Endothelial cell of umbilical vein (primary cell): ENCODE measurements at regions not wholly inside any gene's neighbourhood (a gene's known extent, or its start where the extent isn't known, plus 50 kb on each side); places are given as distances from the start of the nearest gene placed in this dataset.

Source experiments
- BruUV-seq: library from RNA; stranded (reverse); fragments of 400-500 nt; replicated peaks from 2 replicates; lab custom pipeline; 2021; lab: Mats Ljungman, UMichigan
- CTCF ChIA-PET: fragments of 300-600, 350-600 bp; sonication (Branson Sonifier 250); formaldehyde crosslinking; loops from one replicate; lab custom pipeline; 2021; ENCODE audit warnings: antibody characterized with exemption, inconsistent platforms; lab: Charles Lee
- POLR2A ChIA-PET: fragments of 300-600, 350-600 bp; sonication (Branson Sonifier 250); formaldehyde crosslinking; loops from one replicate; lab custom pipeline; 2021; ENCODE audit warnings: antibody characterized with exemption, inconsistent platforms; lab: Charles Lee
- DNase-seq: peaks from one replicate; pipeline ENCODE4 v3.0.0-alpha.2; 2011; ENCODE audit warnings: low read depth, low spot score
- FAIRE-seq: peaks from 2 replicates; lab custom pipeline; 2011; peaks lifted over from hg19 to GRCh38; lab: Jason Lieb, UNC
- H2AFZ ChIP-seq: 2 replicates; pipeline ENCODE4 v1.6.0; 2012; ENCODE audit warnings: low read depth, low read length, control low read depth, inconsistent platforms
- H3K27ac ChIP-seq: 2 replicates; pipeline ENCODE4 v1.5.1; 2011; ENCODE audit warnings: low read depth, mild to moderate bottlenecking, control low read depth, low read length, moderate library complexity; ENCODE audit not compliant: insufficient read depth
- H3K27me3 ChIP-seq, 2 experiments: 2 replicates each; pipeline versions ENCODE4 v1.6.0 to v1.6.1; 2011; ENCODE audit warnings: low read length in 2 of 2, mixed read lengths in 1 of 2; ENCODE audit not compliant: control insufficient read depth in 2 of 2, insufficient read depth in 2 of 2
- H3K36me3 ChIP-seq, 2 experiments: 2 replicates in 1 of 2; 3 replicates in 1 of 2; pipeline ENCODE4 v1.5.1; 2011; ENCODE audit warnings: low read length in 2 of 2, mild to moderate bottlenecking in 1 of 2, moderate library complexity in 1 of 2; ENCODE audit not compliant: control insufficient read depth in 2 of 2, insufficient read depth in 2 of 2; ENCODE audit errors: extremely low read depth in 1 of 2
- H3K4me1 ChIP-seq: 3 replicates; pipeline ENCODE4 v1.5.1; 2011; ENCODE audit warnings: mild to moderate bottlenecking, low read length; ENCODE audit not compliant: control insufficient read depth, insufficient read depth; ENCODE audit errors: extremely low read depth
- H3K4me2 ChIP-seq: 2 replicates; pipeline ENCODE4 v1.6.1; 2011; ENCODE audit warnings: low read length, control low read depth, mixed read lengths; ENCODE audit not compliant: insufficient read depth
- H3K4me3 ChIP-seq, 3 experiments: fragments of 200-600 bp in 1 of 3; sonication (generic), shearing (Covaris generic) in 1 of 3; replicated peaks in 1 of 3; 2 replicates each; pipeline ENCODE4 v1.5.1; 2011 to 2016; ENCODE audit warnings: control low read depth in 3 of 3, low read length in 3 of 3, mild to moderate bottlenecking in 2 of 3, inconsistent platforms in 1 of 3, low read depth in 1 of 3, moderate library complexity in 1 of 3; ENCODE audit not compliant: insufficient read depth in 1 of 3
- H3K79me2 ChIP-seq: 2 replicates; pipeline ENCODE4 v1.6.0; 2012; ENCODE audit warnings: low read length, inconsistent platforms; ENCODE audit not compliant: control insufficient read depth, insufficient read depth
- H3K9ac ChIP-seq: replicated peaks from 2 replicates; pipeline ENCODE3; 2011; ENCODE audit warnings: low read length, control low read depth; ENCODE audit not compliant: insufficient read depth; ENCODE audit errors: extremely low read depth
- H3K9me1 ChIP-seq: replicated peaks from 3 replicates; pipeline ENCODE4 v1.6.0; 2011; ENCODE audit warnings: mild to moderate bottlenecking, low read length; ENCODE audit not compliant: control insufficient read depth, insufficient read depth; ENCODE audit errors: extremely low read depth
- H3K9me3 ChIP-seq: replicated peaks from 2 replicates; pipeline ENCODE4 v1.5.1; 2012; ENCODE audit warnings: low read length, inconsistent platforms; ENCODE audit not compliant: control insufficient read depth, insufficient read depth
- H4K20me1 ChIP-seq: replicated peaks from 2 replicates; pipeline ENCODE3; 2011; ENCODE audit warnings: mild to moderate bottlenecking, low read length; ENCODE audit not compliant: control insufficient read depth, insufficient read depth; ENCODE audit errors: extremely low read depth
- CTCF ChIP-seq, 2 donors: IDR thresholded peaks; 1 replicate in 1 of 2; 2 replicates in 1 of 2; pipeline ENCODE4 v1.5.1; 2011; ENCODE audit warnings: low read length in 2 of 2, mild to moderate bottlenecking in 2 of 2, moderate library complexity in 2 of 2, control low read depth in 1 of 2, inconsistent platforms in 1 of 2, low read depth in 1 of 2; ENCODE audit not compliant: insufficient read depth in 1 of 2; ENCODE audit errors: extremely low read depth in 1 of 2
- EZH2 ChIP-seq: IDR thresholded peaks from 2 replicates; pipeline ENCODE4 v1.6.1; 2012; ENCODE audit warnings: borderline replicate concordance, low read depth, mild to moderate bottlenecking, moderate library complexity, low read length, inconsistent platforms; ENCODE audit not compliant: severe bottlenecking
- FOS ChIP-seq: IDR thresholded peaks from 2 replicates; pipeline ENCODE4 v1.6.1; 2011; ENCODE audit warnings: mild to moderate bottlenecking, low read length, moderate library complexity, borderline replicate concordance; ENCODE audit not compliant: insufficient read depth
- GATA2 ChIP-seq: IDR thresholded peaks from 2 replicates; pipeline ENCODE4 v1.7.0; 2011; ENCODE audit warnings: low read depth, mild to moderate bottlenecking, moderate library complexity, mixed read lengths, low read length; ENCODE audit not compliant: insufficient read length, insufficient read depth
- JUN ChIP-seq: IDR thresholded peaks from 2 replicates; pipeline ENCODE4 v1.6.1; 2011; ENCODE audit warnings: borderline replicate concordance, low read depth; ENCODE audit not compliant: insufficient read length, insufficient read depth
- MYC ChIP-seq: IDR thresholded peaks from one replicate; pipeline ENCODE4 v1.6.1; 2011; ENCODE audit warnings: mild to moderate bottlenecking, low read depth, low read length
- POLR2A ChIP-seq: IDR thresholded peaks from 2 replicates; pipeline ENCODE4 v1.6.1; 2012; ENCODE audit warnings: low read depth, mild to moderate bottlenecking, control low read depth, low read length
- POLR2AphosphoS5 ChIP-seq: IDR thresholded peaks from 2 replicates; pipeline ENCODE4 v1.6.1; 2012; ENCODE audit warnings: low read depth, mild to moderate bottlenecking, control low read depth, low read length, moderate library complexity; ENCODE audit not compliant: insufficient read depth
- dilution Hi-C: fragments of 300-500 bp; cut with MboI; formaldehyde crosslinking; loops from one replicate; pipeline ENCODE4 v1.15.0; 2019; ENCODE audit warnings: low sequenced_read_pairs; ENCODE audit not compliant: extremely low pct_ligation_motif_present
- intact Hi-C: fragments of 100-400 bp; cut with micrococcal nuclease; formaldehyde crosslinking; loops from one replicate; pipeline ENCODE4 v1.10.0; 2022
- TF ChIP-seq, protein P1 (sequence below): IDR thresholded peaks from 2 replicates; pipeline ENCODE4 v1.6.1; 2011; ENCODE audit not compliant: insufficient read depth, insufficient read length

- Histone ChIP-seq H2AFZ (no peak overlapping the region), H3K4me2 (no peak overlapping the region), H3K4me1 (no peaks in the 10 kb centered on the region), H3K9ac (no peak overlapping the region), H3K4me3 (no peak overlapping the region), H3K9me3 (no peaks in the 10 kb centered on the region), H4K20me1 (no peaks in the 10 kb centered on the region), H3K36me3 (no peaks in the 10 kb centered on the region), H3K9me1 (no peaks in the 10 kb centered on the region), H3K27me3 (no peaks in the 10 kb centered on the region), H3K79me2 (no peaks in the 10 kb centered on the region), H3K27ac (no peak overlapping the region)
- DNase-seq = no peak
- ChIA-PET CTCF (no interaction called here), POLR2A (no interaction called here)
- FAIRE-seq = no peak
- dilution Hi-C loops = no loop called here
- intact Hi-C loops = no loop called here
- no TSS peak for BruUV-seq
- TF ChIP-seq POLR2A (no peak), JUN (no peak), FOS (no peak), CTCF (IDR thresholded peaks at IDR 0.05; ENCODE audit: extremely low read depth in 1 of 2, insufficient read depth in 1 of 2, low read depth in 1 of 2, low read length in 2 of 2) (no peak), EZH2 (no peak), POLR2AphosphoS5 (no peak), GATA2 (no peak), MYC (no peak)
- TF ChIP-seq, protein P1, sequence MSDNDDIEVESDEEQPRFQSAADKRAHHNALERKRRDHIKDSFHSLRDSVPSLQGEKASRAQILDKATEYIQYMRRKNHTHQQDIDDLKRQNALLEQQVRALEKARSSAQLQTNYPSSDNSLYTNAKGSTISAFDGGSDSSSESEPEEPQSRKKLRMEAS = no peak
Observed at GRCh38 chr6:15739867-15740266, 77.0 kb upstream of the DTNBP1 start.
